SK-N-SH treated with all-trans-retinoic acid at 6 μM for 48 hours (cell line): ENCODE measurements at regions not wholly inside any gene's neighbourhood (a gene's known extent, or its start where the extent isn't known, plus 50 kb on each side); places are given as distances from the start of the nearest gene placed in this dataset.

Experiments
- ATAC-seq: fragments of 200-7000 bp; cut with Tn5 transposase; 3 replicates; pipeline ENCODE4 v1.9.1; 2020; ENCODE audit warnings: mild to moderate bottlenecking, moderate library complexity
- ARNTL ChIP-seq: fragments of 450-650 bp; formaldehyde crosslinking; IDR thresholded peaks from 2 replicates; pipeline ENCODE4 v1.5.0; 2020; ENCODE audit warnings: low read depth, mild to moderate bottlenecking, moderate library complexity, borderline replicate concordance
- BACH2 ChIP-seq: fragments of 250-450 bp; sonication (Bioruptor Pico); IDR thresholded peaks from 2 replicates; pipeline ENCODE4 v1.9.0; 2021; ENCODE audit warnings: mild to moderate bottlenecking, borderline replicate concordance
- CSDC2 ChIP-seq: fragments of 250-450 bp; sonication (Bioruptor Pico); IDR thresholded peaks from 2 replicates; pipeline ENCODE4 v1.5.0; 2020; ENCODE audit warnings: mild to moderate bottlenecking, moderate library complexity
- ESRRG ChIP-seq: fragments of 250-450 bp; sonication (Bioruptor Pico); IDR thresholded peaks from 2 replicates; pipeline ENCODE4 v1.6.1; 2021; ENCODE audit warnings: mild to moderate bottlenecking
- GLIS3 ChIP-seq: fragments of 250-450 bp; sonication (Bioruptor Pico); IDR thresholded peaks from 2 replicates; pipeline ENCODE4 v1.5.0; 2020; ENCODE audit warnings: mild to moderate bottlenecking, moderate library complexity
- OSR1 ChIP-seq: fragments of 250-450 bp; sonication (Bioruptor Pico); IDR thresholded peaks from 2 replicates; pipeline ENCODE4 v1.8.0; 2022; ENCODE audit warnings: moderate library complexity, mild to moderate bottlenecking, inconsistent platforms
- RARB ChIP-seq: fragments of 250-450 bp; sonication (Bioruptor Pico); IDR thresholded peaks from 2 replicates; pipeline ENCODE4 v1.8.0; 2021; ENCODE audit warnings: mild to moderate bottlenecking, moderate library complexity
- SNAI2 ChIP-seq: fragments of 250-450 bp; sonication (Bioruptor Pico); IDR thresholded peaks from 2 replicates; pipeline ENCODE4 v1.5.0; 2020; ENCODE audit warnings: mild to moderate bottlenecking, moderate library complexity
- TCF4 ChIP-seq: fragments of 250-450 bp; sonication (Bioruptor Pico); IDR thresholded peaks from 2 replicates; pipeline ENCODE4 v1.8.0; 2021; ENCODE audit warnings: mild to moderate bottlenecking, moderate library complexity, borderline replicate concordance
- TOX ChIP-seq: fragments of 250-450 bp; sonication (Bioruptor Pico); IDR thresholded peaks from 2 replicates; pipeline ENCODE4 v1.8.0; 2021; ENCODE audit warnings: mild to moderate bottlenecking, moderate library complexity, borderline replicate concordance
- ZFP3 ChIP-seq: fragments of 250-450 bp; sonication (Bioruptor Pico); IDR thresholded peaks from 2 replicates; pipeline ENCODE4 v1.5.0; 2020; ENCODE audit warnings: mild to moderate bottlenecking, moderate library complexity
- ZFP30 ChIP-seq: fragments of 450-650 bp; formaldehyde crosslinking; IDR thresholded peaks from 2 replicates; pipeline ENCODE4 v1.5.0; 2022; ENCODE audit warnings: mild to moderate bottlenecking, moderate library complexity
- ZNF565 ChIP-seq: fragments of 450-650 bp; formaldehyde crosslinking; conservative IDR thresholded peaks from 2 replicates; pipeline ENCODE4 v1.5.0; 2020; ENCODE audit warnings: low read depth, mild to moderate bottlenecking, moderate library complexity
- ZNF70 ChIP-seq: fragments of 450-650 bp; formaldehyde crosslinking; IDR thresholded peaks from 2 replicates; pipeline ENCODE4 v1.5.0; 2020; ENCODE audit warnings: mild to moderate bottlenecking, moderate library complexity
- ZNF8 ChIP-seq: fragments of 450-650 bp; formaldehyde crosslinking; IDR thresholded peaks from 2 replicates; pipeline ENCODE4 v1.5.0; 2020; ENCODE audit warnings: mild to moderate bottlenecking, moderate library complexity
- TF ChIP-seq, protein P1 (sequence below): fragments of 250-450 bp; sonication (Bioruptor Pico); IDR thresholded peaks from 2 replicates; pipeline ENCODE4 v1.8.0; 2020; ENCODE audit warnings: mild to moderate bottlenecking, moderate library complexity, borderline replicate concordance
- TF ChIP-seq, protein P2 (sequence below): fragments of 250-450 bp; sonication (Bioruptor Pico); IDR thresholded peaks from 2 replicates; pipeline ENCODE4 v1.5.1; 2021; ENCODE audit warnings: mild to moderate bottlenecking, moderate library complexity
- TF ChIP-seq, protein P3 (sequence below): fragments of 250-450 bp; sonication (Bioruptor Pico); IDR thresholded peaks from 2 replicates; pipeline ENCODE4 v1.5.0; 2020; ENCODE audit warnings: mild to moderate bottlenecking, moderate library complexity

DNA sequence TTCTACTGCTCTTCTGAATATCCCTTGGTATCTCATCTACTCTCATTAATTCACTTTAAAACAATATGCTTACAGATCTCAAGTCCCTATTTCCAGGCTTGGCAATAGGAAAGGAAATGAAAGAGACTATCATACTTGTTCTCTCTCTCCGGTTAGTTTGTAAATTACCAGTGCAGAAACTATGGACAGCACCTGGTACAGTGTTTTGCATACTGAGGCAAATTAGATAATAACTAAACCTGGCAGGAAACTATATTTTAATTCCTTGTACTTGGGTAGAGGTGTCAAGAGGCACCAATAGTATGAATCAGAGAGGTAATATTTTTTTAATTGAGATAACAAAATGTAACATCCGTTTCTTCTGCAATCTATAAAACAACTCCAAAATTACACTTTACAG is 97.7 kb upstream of the TMEM196 start:
- ATAC-seq: no peak
- TF ChIP-seq ZNF565 (CRISPR knock-in tag): no peak
- no peak for TF ChIP-seq CSDC2 (CRISPR knock-in tag)
- no peak for TF ChIP-seq TCF4 (CRISPR knock-in tag)
- TF ChIP-seq ZFP30 (CRISPR knock-in tag): no peak
- TF ChIP-seq BACH2 (CRISPR knock-in tag): no peak
- TF ChIP-seq, protein P1, sequence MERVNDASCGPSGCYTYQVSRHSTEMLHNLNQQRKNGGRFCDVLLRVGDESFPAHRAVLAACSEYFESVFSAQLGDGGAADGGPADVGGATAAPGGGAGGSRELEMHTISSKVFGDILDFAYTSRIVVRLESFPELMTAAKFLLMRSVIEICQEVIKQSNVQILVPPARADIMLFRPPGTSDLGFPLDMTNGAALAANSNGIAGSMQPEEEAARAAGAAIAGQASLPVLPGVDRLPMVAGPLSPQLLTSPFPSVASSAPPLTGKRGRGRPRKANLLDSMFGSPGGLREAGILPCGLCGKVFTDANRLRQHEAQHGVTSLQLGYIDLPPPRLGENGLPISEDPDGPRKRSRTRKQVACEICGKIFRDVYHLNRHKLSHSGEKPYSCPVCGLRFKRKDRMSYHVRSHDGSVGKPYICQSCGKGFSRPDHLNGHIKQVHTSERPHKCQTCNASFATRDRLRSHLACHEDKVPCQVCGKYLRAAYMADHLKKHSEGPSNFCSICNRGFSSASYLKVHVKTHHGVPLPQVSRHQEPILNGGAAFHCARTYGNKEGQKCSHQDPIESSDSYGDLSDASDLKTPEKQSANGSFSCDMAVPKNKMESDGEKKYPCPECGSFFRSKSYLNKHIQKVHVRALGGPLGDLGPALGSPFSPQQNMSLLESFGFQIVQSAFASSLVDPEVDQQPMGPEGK (CRISPR knock-in tag): no peak
- no peak for TF ChIP-seq ZFP3 (CRISPR knock-in tag)
- TF ChIP-seq GLIS3 (CRISPR knock-in tag): no peak
- no peak for TF ChIP-seq ZNF70 (CRISPR knock-in tag)
- TF ChIP-seq, protein P2, sequence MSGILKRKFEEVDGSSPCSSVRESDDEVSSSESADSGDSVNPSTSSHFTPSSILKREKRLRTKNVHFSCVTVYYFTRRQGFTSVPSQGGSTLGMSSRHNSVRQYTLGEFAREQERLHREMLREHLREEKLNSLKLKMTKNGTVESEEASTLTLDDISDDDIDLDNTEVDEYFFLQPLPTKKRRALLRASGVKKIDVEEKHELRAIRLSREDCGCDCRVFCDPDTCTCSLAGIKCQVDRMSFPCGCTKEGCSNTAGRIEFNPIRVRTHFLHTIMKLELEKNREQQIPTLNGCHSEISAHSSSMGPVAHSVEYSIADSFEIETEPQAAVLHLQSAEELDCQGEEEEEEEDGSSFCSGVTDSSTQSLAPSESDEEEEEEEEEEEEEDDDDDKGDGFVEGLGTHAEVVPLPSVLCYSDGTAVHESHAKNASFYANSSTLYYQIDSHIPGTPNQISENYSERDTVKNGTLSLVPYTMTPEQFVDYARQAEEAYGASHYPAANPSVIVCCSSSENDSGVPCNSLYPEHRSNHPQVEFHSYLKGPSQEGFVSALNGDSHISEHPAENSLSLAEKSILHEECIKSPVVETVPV (CRISPR knock-in tag): no peak
- no peak for TF ChIP-seq ESRRG
- TF ChIP-seq ARNTL (CRISPR knock-in tag): no peak
- TF ChIP-seq, protein P3, sequence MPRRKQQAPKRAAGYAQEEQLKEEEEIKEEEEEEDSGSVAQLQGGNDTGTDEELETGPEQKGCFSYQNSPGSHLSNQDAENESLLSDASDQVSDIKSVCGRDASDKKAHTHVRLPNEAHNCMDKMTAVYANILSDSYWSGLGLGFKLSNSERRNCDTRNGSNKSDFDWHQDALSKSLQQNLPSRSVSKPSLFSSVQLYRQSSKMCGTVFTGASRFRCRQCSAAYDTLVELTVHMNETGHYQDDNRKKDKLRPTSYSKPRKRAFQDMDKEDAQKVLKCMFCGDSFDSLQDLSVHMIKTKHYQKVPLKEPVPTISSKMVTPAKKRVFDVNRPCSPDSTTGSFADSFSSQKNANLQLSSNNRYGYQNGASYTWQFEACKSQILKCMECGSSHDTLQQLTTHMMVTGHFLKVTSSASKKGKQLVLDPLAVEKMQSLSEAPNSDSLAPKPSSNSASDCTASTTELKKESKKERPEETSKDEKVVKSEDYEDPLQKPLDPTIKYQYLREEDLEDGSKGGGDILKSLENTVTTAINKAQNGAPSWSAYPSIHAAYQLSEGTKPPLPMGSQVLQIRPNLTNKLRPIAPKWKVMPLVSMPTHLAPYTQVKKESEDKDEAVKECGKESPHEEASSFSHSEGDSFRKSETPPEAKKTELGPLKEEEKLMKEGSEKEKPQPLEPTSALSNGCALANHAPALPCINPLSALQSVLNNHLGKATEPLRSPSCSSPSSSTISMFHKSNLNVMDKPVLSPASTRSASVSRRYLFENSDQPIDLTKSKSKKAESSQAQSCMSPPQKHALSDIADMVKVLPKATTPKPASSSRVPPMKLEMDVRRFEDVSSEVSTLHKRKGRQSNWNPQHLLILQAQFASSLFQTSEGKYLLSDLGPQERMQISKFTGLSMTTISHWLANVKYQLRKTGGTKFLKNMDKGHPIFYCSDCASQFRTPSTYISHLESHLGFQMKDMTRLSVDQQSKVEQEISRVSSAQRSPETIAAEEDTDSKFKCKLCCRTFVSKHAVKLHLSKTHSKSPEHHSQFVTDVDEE (CRISPR knock-in tag): no peak

DNA sequence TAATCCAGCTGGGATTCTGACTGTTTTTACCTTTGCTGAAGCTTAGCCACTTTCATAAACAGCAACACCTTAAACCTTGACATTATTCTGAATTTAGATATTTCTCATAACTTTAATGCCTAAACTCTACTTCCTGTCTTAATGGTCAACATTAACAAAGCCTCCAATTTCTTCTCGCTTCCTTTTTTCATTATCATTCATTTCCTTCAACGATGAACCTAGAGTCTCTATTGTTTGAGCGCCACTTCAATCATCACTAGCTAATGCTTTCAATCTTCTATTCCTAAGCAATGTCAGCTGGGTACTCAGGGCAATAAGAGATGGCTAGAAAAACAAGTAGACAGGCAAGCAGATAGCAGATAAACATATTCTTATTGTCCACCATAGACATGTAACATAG is 96.6 kb upstream of the TMEM196 start:
- ATAC-seq: no peak
- TF ChIP-seq ZNF565 (CRISPR knock-in tag) (no peak), ZNF8 (no peak)
- TF ChIP-seq, protein P2 (CRISPR knock-in tag): no peak
- TF ChIP-seq, protein P3 (CRISPR knock-in tag): no peak

- TF ChIP-seq TCF4 (CRISPR knock-in tag) (no peak), ZFP3 (CRISPR knock-in tag) (no peak), RARB (CRISPR knock-in tag) (no peak), OSR1 (CRISPR knock-in tag) (no peak), TOX (CRISPR knock-in tag) (no peak), CSDC2 (CRISPR knock-in tag) (no peak), BACH2 (CRISPR knock-in tag) (no peak), SNAI2 (no peak), ZNF70 (CRISPR knock-in tag) (no peak), ZFP30 (CRISPR knock-in tag) (no peak), ZNF8 (no peak), ESRRG (no peak)
- TF ChIP-seq, protein P2 (CRISPR knock-in tag): no peak
- TF ChIP-seq, protein P1 (CRISPR knock-in tag): no peak
- TF ChIP-seq, protein P3 (CRISPR knock-in tag): no peak
- no peak for ATAC-seq
These were observed 79.9 kb upstream of the TMEM196 start for GRCh38 chr7:19853261-19853832.
